ENCODE measurements at regions not wholly inside any gene's neighbourhood (a gene's known extent, or its start where the extent isn't known, plus 50 kb on each side); places are given as distances from the start of the nearest gene placed in this dataset.

GRCh38 chr16:26550111-26550610 lies 516.6 kb upstream of the C16orf82 start:
- no peak for TF ChIP-seq CTCF (IDR thresholded peaks at IDR 0.05 in 2 of 3, conservative IDR thresholded peaks at IDR 0.05 in 1 of 3; ENCODE audit: control insufficient read depth in 2 of 3, extremely low read depth in 1 of 3, insufficient read depth in 1 of 3, low read depth in 3 of 3, low read length in 3 of 3)
- no peak for TF ChIP-seq ELK1 (IDR thresholded peaks at IDR 0.05; ENCODE audit: low read depth, low read length)
- TF ChIP-seq YBX1 (IDR thresholded peaks at IDR 0.05) = no peak
- no peak for TF ChIP-seq POLR2A (IDR thresholded peaks at IDR 0.05; ENCODE audit: low read depth, low read length)
- TF ChIP-seq EZH2 (IDR thresholded peaks at IDR 0.05; ENCODE audit: borderline replicate concordance, control insufficient read depth, low read depth, low read length) = no peak
- no peak for TF ChIP-seq STAT1 (conservative IDR thresholded peaks at IDR 0.05)
- no peak for TF ChIP-seq ATF2 (IDR thresholded peaks at IDR 0.05; ENCODE audit: low read length)
- TF ChIP-seq JUNB (IDR thresholded peaks at IDR 0.05) = no peak
- TF ChIP-seq MYC (IDR thresholded peaks at IDR 0.05; ENCODE audit: insufficient read depth, insufficient read length, insufficient replicate concordance, low read length, severe bottlenecking) = no peak
- no peak for TF ChIP-seq REST (IDR thresholded peaks at IDR 0.05; ENCODE audit: low read depth, low read length)
- TF ChIP-seq YY1 (IDR thresholded peaks at IDR 0.05; ENCODE audit: low read depth, low read length) = no peak
- TF ChIP-seq POLR2AphosphoS5 (IDR thresholded peaks at IDR 0.05; ENCODE audit: low read length) = no peak
- TF ChIP-seq CREB1 (IDR thresholded peaks at IDR 0.05; ENCODE audit: low read depth) = no peak
- TF ChIP-seq PRDM15 (CRISPR knock-in tag; IDR thresholded peaks at IDR 0.05) = no peak

All from GM12878 (cell line).